ENCODE measurements at regions not wholly inside any gene's neighbourhood (a gene's known extent, or its start where the extent isn't known, plus 50 kb on each side); places are given as distances from the start of the nearest gene placed in this dataset. TPM values are rescaled to one million over a fixed set of nuclear protein-coding genes. Genes with fewer than 3 reads are reported as not detected.

Small RNA genes lying in the stretch of these regions (small RNA-seq; reads per million reads assigned to genes)
- gene AL390877.1 (ENCODE audit: insufficient read length, low read depth, low replicate concordance) (not detected), gene RF00561 (ENCODE audit: insufficient read length, low read depth, low replicate concordance) (not detected)

Data from BJ (cell line).